Mucosa of rectum (tissue), 2 donors: ENCODE measurements at regions not wholly inside any gene's neighbourhood (a gene's known extent, or its start where the extent isn't known, plus 50 kb on each side); places are given as distances from the start of the nearest gene placed in this dataset.

Experiments used
- H3K27ac ChIP-seq, 2 donors: one replicate each; pipeline ENCODE4 v1.7.0; 2013; ENCODE audit warnings: inconsistent platforms in 2 of 2, low read depth in 2 of 2, low read length in 2 of 2
- H3K27me3 ChIP-seq, 2 donors: one replicate each; pipeline ENCODE4 v1.7.0; 2013; ENCODE audit warnings: low read length in 2 of 2; ENCODE audit not compliant: control insufficient read depth in 2 of 2, insufficient read depth in 2 of 2
- H3K36me3 ChIP-seq, 2 donors: one replicate each; pipeline ENCODE4 v1.7.0; 2013; ENCODE audit warnings: low read length in 2 of 2; ENCODE audit not compliant: control insufficient read depth in 2 of 2, insufficient read depth in 2 of 2
- H3K4me1 ChIP-seq, 2 donors: one replicate each; pipeline ENCODE4 v1.7.0; 2013; ENCODE audit warnings: low read length in 2 of 2, mild to moderate bottlenecking in 1 of 2; ENCODE audit not compliant: control insufficient read depth in 2 of 2, insufficient read depth in 2 of 2
- H3K4me3 ChIP-seq, 2 donors: one replicate each; pipeline ENCODE4 v1.7.0; 2013; ENCODE audit warnings: low read length in 2 of 2
- H3K9ac ChIP-seq, 2 donors: one replicate each; pipeline ENCODE4 v1.7.0; 2013; ENCODE audit warnings: low read length in 2 of 2, low read depth in 1 of 2, mild to moderate bottlenecking in 1 of 2
- H3K9me3 ChIP-seq, 2 donors: one replicate each; pipeline ENCODE4 v1.7.0; 2013; ENCODE audit warnings: low read length in 2 of 2; ENCODE audit not compliant: control insufficient read depth in 2 of 2
- donor health status: healthy.
- donor health status: Normal muscosa, but diverticular disease.

DNA sequence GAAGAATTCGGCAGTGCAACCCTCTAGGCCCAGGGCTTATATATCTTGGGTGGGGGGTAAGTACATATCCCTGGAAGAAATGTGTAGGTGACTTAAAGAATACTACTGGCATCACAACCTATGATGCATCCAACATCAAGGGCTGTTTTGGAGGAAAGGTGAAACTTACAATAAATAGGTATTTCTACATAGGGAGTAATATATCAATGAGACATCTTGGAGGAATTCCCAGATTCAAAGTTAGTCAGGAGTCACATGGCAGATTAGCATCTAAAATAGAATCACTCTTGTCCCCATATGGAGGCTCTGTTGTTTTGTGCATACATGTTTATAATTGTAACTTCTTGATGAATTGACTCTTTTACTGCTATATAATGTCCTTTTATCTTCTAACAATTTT is 375.5 kb downstream of the PAX1 start:
- H3K4me1 ChIP-seq = no peaks in the 10 kb centered on the region
- H3K27ac ChIP-seq = no peak overlapping the region
- H3K9ac ChIP-seq = no peak overlapping the region
- no peaks in the 10 kb centered on the region for H3K9me3 ChIP-seq
- H3K36me3 ChIP-seq = no peaks in the 10 kb centered on the region
- no peak overlapping the region for H3K4me3 ChIP-seq
- no peaks in the 10 kb centered on the region for H3K27me3 ChIP-seq

DNA sequence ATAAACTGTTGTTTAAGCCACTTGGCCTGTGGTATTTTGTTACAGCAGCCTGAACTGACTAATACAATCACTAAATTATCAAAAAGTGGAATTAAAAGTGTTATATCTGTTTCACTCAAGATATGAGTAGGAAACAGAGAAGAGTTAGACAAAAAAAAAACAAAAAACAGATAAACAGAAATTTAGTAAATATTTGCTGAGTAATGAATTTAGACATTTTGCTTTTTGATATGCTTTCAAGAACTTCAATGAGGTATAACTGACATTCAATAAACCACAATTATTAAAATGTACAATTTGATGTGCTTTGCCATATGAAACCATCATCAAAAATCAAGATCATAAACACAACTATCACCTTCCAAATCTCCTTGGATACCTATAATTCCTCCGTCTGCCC is 369.2 kb downstream of the PAX1 start:
- no peak overlapping the region for H3K4me3 ChIP-seq
- no peaks in the 10 kb centered on the region for H3K27me3 ChIP-seq
- H3K36me3 ChIP-seq = no peaks in the 10 kb centered on the region
- no peaks in the 10 kb centered on the region for H3K4me1 ChIP-seq
- H3K9me3 ChIP-seq = no peaks in the 10 kb centered on the region
- H3K27ac ChIP-seq = no peak overlapping the region
- H3K9ac ChIP-seq = no peak overlapping the region

DNA sequence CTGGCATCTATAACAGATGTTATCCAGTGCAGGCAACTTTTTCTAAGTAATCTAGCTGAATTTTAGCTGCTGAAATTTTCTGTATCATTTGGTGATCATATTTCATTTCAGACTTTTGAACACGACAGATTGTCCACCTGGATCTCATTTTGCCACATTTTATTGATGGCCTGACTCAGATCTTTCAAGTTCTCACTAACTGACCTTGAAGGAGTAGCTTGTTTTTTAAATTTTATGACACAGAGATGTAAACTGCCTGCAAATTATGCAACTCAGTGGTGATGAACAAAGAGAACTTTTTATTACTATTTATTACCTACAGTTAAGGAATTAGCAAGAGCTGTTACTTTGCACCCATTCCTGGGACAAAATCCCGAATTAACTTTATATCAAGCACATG is 366.4 kb downstream of the PAX1 start:
- no peaks in the 10 kb centered on the region for H3K4me1 ChIP-seq
- H3K9ac ChIP-seq = no peak overlapping the region
- H3K27me3 ChIP-seq = no peaks in the 10 kb centered on the region
- H3K27ac ChIP-seq = no peak overlapping the region
- no peak overlapping the region for H3K4me3 ChIP-seq
- H3K36me3 ChIP-seq = no peaks in the 10 kb centered on the region
- peaks cover 0 to 2% of the 10 kb centered on the region in 2 donors for H3K9me3 ChIP-seq

DNA sequence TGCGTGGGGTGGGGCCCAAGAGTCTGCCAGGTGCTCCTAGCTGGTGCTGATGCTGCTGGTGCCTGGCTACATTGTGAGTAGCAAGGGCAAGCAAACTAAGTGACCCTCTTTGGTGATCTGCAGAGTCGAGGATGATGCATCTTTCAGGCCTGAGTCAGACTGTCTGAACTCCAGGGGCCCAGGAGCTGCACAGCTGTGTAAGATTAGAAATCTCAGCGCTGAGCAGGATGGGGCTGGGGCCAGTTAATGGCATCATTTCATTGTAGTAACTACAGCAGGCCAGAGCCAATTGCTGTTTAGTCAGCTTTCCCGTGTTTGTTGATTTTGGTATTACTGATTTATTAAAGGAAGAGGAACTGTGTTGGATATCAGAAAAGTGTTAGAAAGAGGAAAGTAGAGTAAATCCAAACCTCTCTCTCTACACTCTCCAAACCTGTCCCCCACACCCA is 365.2 kb downstream of the PAX1 start:
- H3K9me3 ChIP-seq = peaks cover 0 to 2% of the 10 kb centered on the region in 2 donors
- no peaks in the 10 kb centered on the region for H3K27me3 ChIP-seq
- H3K9ac ChIP-seq = no peak overlapping the region
- H3K4me1 ChIP-seq = no peaks in the 10 kb centered on the region
- no peaks in the 10 kb centered on the region for H3K36me3 ChIP-seq
- no peak overlapping the region for H3K4me3 ChIP-seq
- no peak overlapping the region for H3K27ac ChIP-seq

DNA sequence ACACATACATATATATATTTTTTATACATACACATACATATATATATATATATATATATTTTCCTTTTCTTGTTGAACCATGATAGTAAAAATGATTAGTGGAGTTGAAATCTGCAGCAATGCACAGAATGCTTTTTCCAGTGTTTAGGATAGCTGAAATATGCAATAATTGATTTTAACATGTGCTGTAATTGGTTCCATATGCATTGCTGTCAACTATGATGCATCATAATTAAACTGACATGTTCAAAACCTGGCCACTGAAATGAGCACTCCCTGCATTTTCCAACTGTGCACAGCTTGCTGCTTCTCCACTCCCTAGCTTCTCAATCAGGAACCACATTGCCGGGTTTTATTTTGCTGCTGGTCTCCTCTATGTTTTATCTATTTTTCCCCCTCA is 358.3 kb downstream of the PAX1 start:
- Histone ChIP-seq H3K27ac (no peak overlapping the region), H3K4me1 (no peaks in the 10 kb centered on the region), H3K9me3 (peaks cover 0 to 2% of the 10 kb centered on the region in 2 donors), H3K9ac (no peak overlapping the region), H3K27me3 (no peaks in the 10 kb centered on the region), H3K4me3 (no peak overlapping the region), H3K36me3 (no peaks in the 10 kb centered on the region)

DNA sequence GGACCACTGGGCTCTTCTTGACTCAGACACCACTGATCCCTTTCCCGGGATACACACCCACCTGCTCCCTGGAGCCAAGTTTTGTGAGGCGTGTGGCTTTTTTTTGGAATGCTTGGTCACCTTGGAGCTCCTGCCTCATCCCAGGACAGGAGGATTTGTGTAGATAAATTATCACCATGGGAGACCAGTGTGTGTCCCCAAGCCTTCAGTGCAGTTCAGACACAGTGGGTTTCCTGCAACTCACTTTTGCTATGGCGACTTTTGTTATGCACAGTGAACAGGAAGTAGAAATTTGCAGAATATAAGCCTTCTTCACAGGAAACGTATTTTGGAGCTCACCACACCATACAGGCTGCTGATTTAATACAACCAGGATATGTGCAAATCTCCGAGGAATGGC is 357.4 kb downstream of the PAX1 start:
- H3K9ac ChIP-seq = no peak overlapping the region
- H3K9me3 ChIP-seq = peaks cover 0 to 2% of the 10 kb centered on the region in 2 donors
- H3K4me1 ChIP-seq = no peaks in the 10 kb centered on the region
- H3K36me3 ChIP-seq = no peaks in the 10 kb centered on the region
- H3K4me3 ChIP-seq = no peak overlapping the region
- no peak overlapping the region for H3K27ac ChIP-seq
- no peaks in the 10 kb centered on the region for H3K27me3 ChIP-seq

DNA sequence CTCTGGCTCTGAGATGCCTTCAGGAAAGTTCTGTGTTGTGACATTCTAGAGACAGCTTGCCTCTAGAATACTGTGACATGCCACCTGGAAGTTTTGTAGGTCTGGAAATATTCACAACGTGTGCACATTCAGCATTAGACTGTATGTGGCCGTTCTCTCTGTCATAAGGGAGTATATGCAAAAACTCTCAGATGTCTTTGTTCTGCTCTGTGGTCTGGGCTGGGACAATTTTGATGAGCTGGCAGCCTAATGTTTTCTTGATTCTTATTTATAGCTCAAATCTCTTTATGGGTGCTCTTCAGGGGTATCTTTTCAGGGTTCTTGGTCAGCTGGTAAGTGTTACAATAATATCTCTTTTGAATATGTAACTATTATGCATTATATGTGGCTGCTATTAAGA is 355.1 kb downstream of the PAX1 start:
- no peak overlapping the region for H3K4me3 ChIP-seq
- H3K9ac ChIP-seq = no peak overlapping the region
- H3K4me1 ChIP-seq = no peaks in the 10 kb centered on the region
- H3K9me3 ChIP-seq = peaks cover 0 to 3% of the 10 kb centered on the region in 2 donors
- no peak overlapping the region for H3K27ac ChIP-seq
- no peaks in the 10 kb centered on the region for H3K36me3 ChIP-seq
- H3K27me3 ChIP-seq = no peaks in the 10 kb centered on the region

DNA sequence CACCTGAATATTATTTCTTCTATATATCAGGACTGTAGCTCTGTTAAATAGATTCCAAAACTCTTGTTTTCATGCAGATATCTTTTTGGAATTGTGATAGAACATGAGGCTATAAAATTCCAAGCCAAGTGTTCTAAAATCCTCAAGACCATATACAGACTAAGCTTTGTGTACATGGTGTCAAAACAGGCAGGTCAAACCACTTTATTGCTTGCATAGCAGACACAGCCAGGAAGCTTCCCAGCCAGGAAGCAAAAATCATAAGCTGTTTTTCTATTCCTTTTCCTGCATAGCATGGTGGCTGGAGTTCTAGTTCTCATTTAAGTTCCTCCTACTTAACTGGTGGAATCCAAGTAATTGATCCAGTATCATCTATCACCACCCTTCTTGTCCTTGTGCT is 353.3 kb downstream of the PAX1 start:
- H3K36me3 ChIP-seq = no peaks in the 10 kb centered on the region
- H3K27ac ChIP-seq = no peak overlapping the region
- H3K9ac ChIP-seq = no peak overlapping the region
- H3K4me1 ChIP-seq = no peaks in the 10 kb centered on the region
- no peaks in the 10 kb centered on the region for H3K27me3 ChIP-seq
- no peak overlapping the region for H3K4me3 ChIP-seq
- H3K9me3 ChIP-seq = peaks cover 0 to 3% of the 10 kb centered on the region in 2 donors

DNA sequence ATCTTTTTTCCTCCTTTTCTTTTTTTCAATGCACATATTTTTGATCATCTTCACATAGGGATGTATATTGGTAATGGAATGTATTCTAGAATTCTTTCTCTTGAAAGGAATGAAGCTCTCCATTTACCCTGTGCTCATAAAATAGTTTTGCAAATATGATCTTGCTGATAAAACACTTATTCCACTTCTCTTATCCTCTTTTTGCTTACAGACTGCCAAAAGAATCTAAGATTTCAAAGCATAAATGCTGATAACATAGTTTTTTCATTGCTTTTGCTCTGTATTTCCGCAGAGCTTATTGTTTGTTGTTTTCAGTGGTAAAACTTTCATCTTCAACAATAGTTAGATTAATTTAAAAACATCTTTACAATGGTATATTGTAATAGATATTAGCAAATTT is 350.5 kb downstream of the PAX1 start:
- Histone ChIP-seq H3K36me3 (no peaks in the 10 kb centered on the region), H3K9ac (no peak overlapping the region), H3K4me1 (no peaks in the 10 kb centered on the region), H3K4me3 (no peak overlapping the region), H3K9me3 (peaks cover 0 to 3% of the 10 kb centered on the region in 2 donors), H3K27ac (no peak overlapping the region), H3K27me3 (no peaks in the 10 kb centered on the region)

DNA sequence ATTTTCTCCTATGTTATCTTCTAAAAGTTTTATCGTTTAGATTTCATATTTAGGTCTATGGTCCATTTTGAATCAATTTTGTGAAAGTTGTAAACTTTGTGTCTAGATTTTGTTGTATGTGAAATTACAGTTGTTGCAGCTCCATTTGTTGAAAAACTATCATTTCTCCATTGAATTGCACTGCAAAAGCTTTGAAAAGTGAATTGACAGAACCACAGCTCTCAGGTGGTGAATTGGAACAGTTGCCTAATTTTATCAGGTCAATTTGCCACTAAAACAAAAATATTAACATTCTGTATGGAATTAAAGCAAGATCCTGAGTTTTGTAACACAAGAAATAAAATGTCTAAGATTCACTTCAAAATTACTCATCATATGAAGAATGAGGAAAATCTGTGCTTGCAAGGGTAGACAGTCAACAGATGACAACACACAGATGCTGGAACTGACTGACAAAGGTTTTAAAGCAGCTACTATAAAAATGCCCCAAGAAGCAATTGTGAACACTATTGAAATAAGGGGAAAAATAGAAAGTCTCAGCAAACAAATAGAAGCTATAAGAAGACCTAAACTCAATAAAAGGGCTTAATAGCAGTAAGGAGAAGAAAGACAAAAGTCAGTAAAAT is 346.7 kb downstream of the PAX1 start:
- Histone ChIP-seq H3K27me3 (no peaks in the 10 kb centered on the region), H3K4me3 (no peak overlapping the region), H3K9ac (no peak overlapping the region), H3K36me3 (no peaks in the 10 kb centered on the region), H3K9me3 (peaks cover 3% of the 10 kb centered on the region in 2 donors), H3K27ac (no peak overlapping the region), H3K4me1 (no peaks in the 10 kb centered on the region)
